ENCODE measurements at regions not wholly inside any gene's neighbourhood (a gene's known extent, or its start where the extent isn't known, plus 50 kb on each side); places are given as distances from the start of the nearest gene placed in this dataset.

- TF ChIP-seq POU5F1 (IDR thresholded peaks at IDR 0.05; ENCODE audit: borderline replicate concordance, low read depth, low read length, partially characterized antibody) = no peak
- no peak for TF ChIP-seq ZNF318 (IDR thresholded peaks at IDR 0.05; ENCODE audit: borderline replicate concordance in 1 of 2, low read depth in 1 of 2)
- TF ChIP-seq TAF1 (IDR thresholded peaks at IDR 0.05; ENCODE audit: control insufficient read depth, extremely low read depth, insufficient read depth, low read length, severe bottlenecking) = no peak
- no peak for TF ChIP-seq E2F8 (IDR thresholded peaks at IDR 0.05; ENCODE audit: low read depth, partially characterized antibody)
- TF ChIP-seq IRF9 (tag; IDR thresholded peaks at IDR 0.05) = no peak
- no peak for TF ChIP-seq ESRRB (CRISPR knock-in tag; IDR thresholded peaks at IDR 0.05; ENCODE audit: borderline replicate concordance)
- TF ChIP-seq XRCC3 (IDR thresholded peaks at IDR 0.05) = no peak
- no peak for TF ChIP-seq ZNF511 (CRISPR knock-in tag; IDR thresholded peaks at IDR 0.05)
Observed at GRCh38 chr15:96625256-96625655, 294.8 kb downstream of the NR2F2 start (continued).

Data from K562 (cell line).